ENCODE measurements at regions not wholly inside any gene's neighbourhood (a gene's known extent, or its start where the extent isn't known, plus 50 kb on each side); places are given as distances from the start of the nearest gene placed in this dataset.

GRCh38 chr6:99841297-99841696, 152.7 kb downstream of the MCHR2 start:
- DNase-seq (no peak), ATAC-seq (no peak)
- intact Hi-C loops (cut with DNase I, micrococcal nuclease), result no loop called here

GRCh38 chr6:99846006-99846405, 148.0 kb downstream of the MCHR2 start:
- ATAC-seq (no peak), DNase-seq (no peak)
- intact Hi-C loops (cut with DNase I, micrococcal nuclease), result no loop called here

GRCh38 chr6:99850841-99851240, 143.2 kb downstream of the MCHR2 start:
- ATAC-seq, result no peak
- no peak for DNase-seq
- intact Hi-C loops (cut with DNase I, micrococcal nuclease), result no loop called here

GRCh38 chr6:99852031-99852430, 142.0 kb downstream of the MCHR2 start:
- intact Hi-C loops (cut with DNase I, micrococcal nuclease), result no loop called here
- ATAC-seq (no peak), DNase-seq (no peak)

GRCh38 chr6:99867026-99867425, 127.0 kb downstream of the MCHR2 start:
- DNase-seq, result no peak
- ATAC-seq, result no peak
- intact Hi-C loops (cut with DNase I, micrococcal nuclease), result no loop called here

GRCh38 chr6:99868074-99868702, 125.8 kb downstream of the MCHR2 start:
- intact Hi-C loops (cut with DNase I, micrococcal nuclease), result no loop called here

More at GRCh38 chr6:99868074-99868702, 125.8 kb downstream of the MCHR2 start:
- ATAC-seq (peak; percentile 69), DNase-seq (peak; percentile 38 to 87)

All from left colon (tissue), 2 donors.